AG04449 (cell line): ENCODE measurements at regions not wholly inside any gene's neighbourhood (a gene's known extent, or its start where the extent isn't known, plus 50 kb on each side); places are given as distances from the start of the nearest gene placed in this dataset.

Experiments
- CTCF ChIA-PET: fragments of 350-600 bp; formaldehyde crosslinking; extraction: SDS; loops from one replicate; lab custom pipeline; 2021; ENCODE audit warnings: antibody characterized with exemption; lab: Yijun Ruan, JAX
- POLR2A ChIA-PET: fragments of 400-600, 350-600 bp; formaldehyde crosslinking; extraction: SDS; loops from one replicate; lab custom pipeline; 2020; ENCODE audit warnings: antibody characterized with exemption, inconsistent platforms; lab: Yijun Ruan, JAX
- DNase-seq: peaks from one replicate; pipeline ENCODE4 v3.0.0-alpha.2; 2010; ENCODE audit warnings: low read depth, low spot score
- H3K4me3 ChIP-seq: 2 replicates; pipeline ENCODE4 v1.5.1; 2011; ENCODE audit warnings: low read depth, mild to moderate bottlenecking, control low read depth, low read length
- CTCF ChIP-seq: IDR thresholded peaks from one replicate; pipeline ENCODE4 v1.5.1; 2011; ENCODE audit warnings: mild to moderate bottlenecking, moderate library complexity, low read length, control low read depth, inconsistent platforms; ENCODE audit not compliant: insufficient read depth; ENCODE audit errors: missing control alignments

GRCh38 chr11:57964660-57965059, 59.0 kb upstream of the OR9Q1 start:
- H3K4me3 ChIP-seq = no peak overlapping the region
- DNase-seq = no peak
- CTCF ChIA-PET = no interaction called here
- POLR2A ChIA-PET = no interaction called here
- no peak for TF ChIP-seq CTCF

DNA sequence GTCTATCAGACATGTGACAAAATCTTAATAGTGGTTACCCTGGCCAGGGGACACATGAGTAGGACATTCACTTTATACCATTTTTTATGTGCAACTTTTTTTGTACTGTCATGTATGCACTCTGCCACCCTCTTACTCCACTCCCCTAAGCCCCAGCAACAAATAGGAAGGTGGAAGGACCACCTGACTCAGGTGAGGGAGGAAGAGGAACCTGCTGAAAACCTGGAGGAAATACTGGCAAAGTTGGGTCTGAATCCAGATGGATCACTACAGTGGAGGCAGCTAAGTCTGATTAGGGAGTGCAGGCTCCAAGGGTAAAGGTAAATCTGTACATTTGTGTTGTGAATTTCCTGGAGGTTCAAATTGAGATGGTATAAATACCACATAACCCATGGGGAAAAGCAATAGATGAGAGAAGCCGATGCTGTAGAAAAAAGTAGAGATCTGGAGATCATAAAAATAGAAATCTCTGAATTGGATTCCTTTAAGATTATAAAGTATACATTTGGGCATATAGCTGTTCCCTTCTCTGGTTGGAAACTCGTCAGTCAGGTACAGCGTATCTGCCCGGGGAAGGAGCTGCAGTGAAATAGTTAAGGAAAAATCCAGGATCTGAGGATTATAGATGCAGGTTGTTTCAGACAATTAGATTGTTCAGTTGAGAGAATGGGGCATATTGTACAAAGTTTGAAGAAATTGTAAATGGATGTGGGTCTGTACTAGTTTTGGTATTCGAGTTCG, 52.2 kb upstream of the OR9Q1 start:
- CTCF ChIA-PET = no interaction called here
- POLR2A ChIA-PET = no interaction called here
- TF ChIP-seq CTCF = no peak
- DNase-seq = no peak
- H3K4me3 ChIP-seq = no peak overlapping the region

DNA sequence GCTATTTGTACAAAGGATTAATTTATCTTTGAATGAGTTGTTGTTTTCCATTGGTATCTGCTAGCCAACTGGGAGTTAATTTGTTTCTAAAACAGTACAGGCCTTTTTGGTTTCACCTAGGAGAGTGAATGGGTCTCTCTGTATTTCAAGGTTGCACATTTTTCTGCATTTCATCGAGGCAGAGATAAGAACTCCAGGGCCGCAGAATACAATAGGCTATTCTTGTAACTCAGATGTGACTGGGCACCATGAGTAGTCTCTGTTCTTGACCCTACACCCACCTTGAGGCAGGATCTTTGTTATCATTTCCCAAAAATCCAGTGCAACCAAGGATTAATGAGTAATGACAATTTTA, 51.7 kb upstream of the OR9Q1 start:
- DNase-seq = no peak

More for the DNA sequence above, 51.7 kb upstream of the OR9Q1 start:
- ChIA-PET CTCF (no interaction called here), POLR2A (no interaction called here)
- no peak for TF ChIP-seq CTCF
- H3K4me3 ChIP-seq = no peak overlapping the region
